GM18909 (cell line): ENCODE measurements at regions not wholly inside any gene's neighbourhood (a gene's known extent, or its start where the extent isn't known, plus 50 kb on each side); places are given as distances from the start of the nearest gene placed in this dataset.
"Not testable (repeated sequence)": the region's sequence is repeated elsewhere in the genome, so short reads cannot be mapped to it uniquely, and the experiment has no call there.

Experiments
- ATAC-seq: cut with Tn5 transposase; IDR thresholded peaks from one replicate; pipeline ENCODE4 v1.9.1; 2021; ENCODE audit warnings: mild to moderate bottlenecking; ENCODE audit not compliant: unreplicated experiment, poor library complexity

GRCh38 chr11:42407341-42407740 is 904.5 kb upstream of the API5 start:
- no peak for ATAC-seq

- no peak for ATAC-seq
Observed at GRCh38 chr11:42410251-42410955, 901.4 kb upstream of the API5 start.

- no peak for ATAC-seq
Observed at GRCh38 chr11:42412590-42412989, 899.2 kb upstream of the API5 start.

- no peak for ATAC-seq
Observed at GRCh38 chr11:42417691-42418090, 894.1 kb upstream of the API5 start.

GRCh38 chr11:42422090-42422489 is 889.7 kb upstream of the API5 start:
- ATAC-seq: no peak

- not testable (repeated sequence) for ATAC-seq
Observed at GRCh38 chr11:42434911-42435310, 876.9 kb upstream of the API5 start.

- ATAC-seq: no peak
Observed at GRCh38 chr11:42444406-42444805, 867.4 kb upstream of the API5 start.

GRCh38 chr11:42462558-42463310 is 849.1 kb upstream of the API5 start:
- no peak for ATAC-seq

GRCh38 chr11:42465623-42466022 is 846.2 kb upstream of the API5 start:
- no peak for ATAC-seq

GRCh38 chr11:42473106-42473505 is 838.7 kb upstream of the API5 start:
- no peak for ATAC-seq

- no peak for ATAC-seq
Observed at GRCh38 chr11:42482822-42483221, 829.0 kb upstream of the API5 start.

GRCh38 chr11:42490506-42490905 is 821.3 kb upstream of the API5 start:
- no peak for ATAC-seq

GRCh38 chr11:42494459-42494858 is 817.3 kb upstream of the API5 start:
- ATAC-seq: no peak

GRCh38 chr11:42498971-42499370 is 812.8 kb upstream of the API5 start:
- no peak for ATAC-seq

- ATAC-seq: no peak
Observed at GRCh38 chr11:42502151-42502550, 809.6 kb upstream of the API5 start.

GRCh38 chr11:42521994-42522393 is 789.8 kb upstream of the API5 start:
- no peak for ATAC-seq

GRCh38 chr11:42524534-42525227 is 787.1 kb upstream of the API5 start:
- peak; percentile 96 for ATAC-seq

- no peak for ATAC-seq
Observed at GRCh38 chr11:42526426-42526825, 785.4 kb upstream of the API5 start.

- no peak for ATAC-seq
Observed at GRCh38 chr11:42528471-42528870, 783.3 kb upstream of the API5 start.

- ATAC-seq: no peak
Observed at GRCh38 chr11:42528911-42529310, 782.9 kb upstream of the API5 start.

- no peak for ATAC-seq
Observed at GRCh38 chr11:42536611-42537360, 775.0 kb upstream of the API5 start.
